GM12873 (cell line): ENCODE measurements at regions not wholly inside any gene's neighbourhood (a gene's known extent, or its start where the extent isn't known, plus 50 kb on each side); places are given as distances from the start of the nearest gene placed in this dataset.

Source experiments
- CTCF ChIP-seq: IDR thresholded peaks from 2 replicates; pipeline ENCODE4 v1.5.1; 2012; ENCODE audit warnings: low read depth, mild to moderate bottlenecking, moderate library complexity, low read length, control low read depth; ENCODE audit not compliant: insufficient read depth; ENCODE audit errors: missing control alignments

- TF ChIP-seq CTCF = no peak
These were observed 720.7 kb downstream of the PCDH18 start for GRCh38 chr4:136811496-136812077.

DNA sequence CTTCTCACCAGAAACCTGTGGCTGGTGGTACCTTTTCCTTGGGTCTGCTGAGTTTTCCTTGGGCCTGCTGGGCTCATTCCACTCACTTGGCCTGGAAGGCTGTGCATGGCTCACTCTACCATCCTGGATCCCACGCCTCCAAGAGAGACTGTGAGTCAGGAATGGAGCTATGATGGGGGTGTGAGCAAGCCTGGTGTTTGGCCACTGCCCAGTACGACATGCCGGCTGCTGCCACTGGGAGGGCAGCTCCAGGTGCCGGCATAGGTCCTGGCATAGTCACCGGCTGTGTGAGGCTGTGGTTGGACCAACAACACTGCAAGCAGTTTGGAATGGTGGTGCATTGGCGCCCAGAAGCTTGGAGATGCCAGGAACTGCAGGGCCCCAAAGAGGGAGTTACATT, 721.7 kb downstream of the PCDH18 start:
- TF ChIP-seq CTCF = no peak

DNA sequence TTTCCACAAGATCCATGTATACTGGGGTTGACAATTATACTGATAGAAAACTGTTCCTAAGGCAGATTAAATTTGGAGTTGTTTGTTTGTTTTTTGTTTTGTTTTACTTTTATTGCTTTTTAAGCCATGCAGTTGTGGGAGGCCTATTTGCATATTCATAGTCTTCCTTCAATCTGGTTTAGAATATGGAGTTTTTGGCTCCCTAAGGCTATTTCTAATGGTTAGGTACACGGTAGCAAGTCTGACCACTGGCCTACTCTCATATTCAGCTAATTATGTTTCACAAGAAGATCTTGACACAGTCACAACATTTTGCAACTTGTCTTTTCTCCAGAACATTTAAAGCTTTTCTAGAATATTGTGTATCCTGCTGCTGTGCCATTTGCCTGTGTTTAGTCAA, 725.5 kb downstream of the PCDH18 start:
- TF ChIP-seq CTCF = no peak

GRCh38 chr4:136805617-136806016, 726.7 kb downstream of the PCDH18 start:
- no peak for TF ChIP-seq CTCF

GRCh38 chr4:136803433-136803832, 728.9 kb downstream of the PCDH18 start:
- no peak for TF ChIP-seq CTCF

GRCh38 chr4:136800248-136800647, 732.0 kb downstream of the PCDH18 start:
- TF ChIP-seq CTCF = no peak

DNA sequence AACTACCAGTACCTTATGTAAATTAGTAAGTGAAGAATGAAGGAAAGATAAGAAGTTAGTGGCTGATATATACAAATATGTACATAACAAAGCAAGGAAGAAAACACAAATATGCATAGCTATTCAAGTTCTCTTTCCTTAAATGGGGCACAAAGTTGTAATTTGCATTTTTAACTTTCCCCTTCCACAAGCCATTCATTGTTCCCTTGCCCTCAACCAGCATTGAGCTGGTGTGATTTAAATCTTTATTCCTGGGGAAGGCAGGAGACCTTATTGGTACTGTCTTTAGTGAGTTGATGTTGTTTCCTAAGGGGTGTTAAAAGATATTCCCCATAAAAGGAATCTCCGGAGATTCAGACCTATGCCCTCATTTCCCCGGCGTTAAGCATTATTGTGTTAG, 735.3 kb downstream of the PCDH18 start:
- TF ChIP-seq CTCF = no peak
